AG10803 (cell line): ENCODE measurements at regions not wholly inside any gene's neighbourhood (a gene's known extent, or its start where the extent isn't known, plus 50 kb on each side); places are given as distances from the start of the nearest gene placed in this dataset.
"Not testable (repeated sequence)": the region's sequence is repeated elsewhere in the genome, so short reads cannot be mapped to it uniquely, and the experiment has no call there.

Experiments used
- DNase-seq: peaks from one replicate; pipeline ENCODE4 v3.0.0; 2010; ENCODE audit warnings: low read depth
- H3K4me3 ChIP-seq: 2 replicates; pipeline ENCODE4 v1.5.1; 2011; ENCODE audit warnings: mild to moderate bottlenecking, low read length, control low read depth
- CTCF ChIP-seq: conservative IDR thresholded peaks from 2 replicates; pipeline ENCODE4 v1.5.1; 2011; ENCODE audit warnings: mild to moderate bottlenecking, low read length, control low read depth, inconsistent platforms

DNA sequence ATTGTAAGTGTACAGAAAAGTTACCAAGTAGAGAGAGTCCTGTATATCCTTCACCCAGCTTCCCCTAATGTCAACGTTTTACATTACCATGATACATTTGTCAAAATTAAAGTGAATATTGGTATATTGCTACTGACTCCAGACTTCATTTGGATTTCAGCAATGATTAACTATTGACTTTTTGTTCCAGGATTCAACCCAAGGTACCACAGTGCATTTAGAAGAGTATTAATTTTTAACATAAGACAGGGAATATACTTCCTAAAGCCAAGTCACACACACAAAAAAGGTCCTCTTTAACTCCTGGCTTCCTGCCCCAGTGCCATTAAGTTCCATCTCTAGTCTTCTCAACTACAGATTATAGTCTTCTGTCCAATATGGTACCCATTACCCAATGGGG lies 75.5 kb upstream of the RBM19 start:
- no peak overlapping the region for H3K4me3 ChIP-seq
- TF ChIP-seq CTCF = no peak

GRCh38 chr12:114041136-114041535 lies 75.0 kb upstream of the RBM19 start:
- DNase-seq = no peak
- TF ChIP-seq CTCF = no peak
- no peak overlapping the region for H3K4me3 ChIP-seq

More for the DNA sequence above, 75.5 kb upstream of the RBM19 start:
- DNase-seq = no peak

GRCh38 chr12:114038962-114039361 lies 72.8 kb upstream of the RBM19 start:
- DNase-seq = no peak
- H3K4me3 ChIP-seq = no peak overlapping the region
- TF ChIP-seq CTCF = no peak

DNA sequence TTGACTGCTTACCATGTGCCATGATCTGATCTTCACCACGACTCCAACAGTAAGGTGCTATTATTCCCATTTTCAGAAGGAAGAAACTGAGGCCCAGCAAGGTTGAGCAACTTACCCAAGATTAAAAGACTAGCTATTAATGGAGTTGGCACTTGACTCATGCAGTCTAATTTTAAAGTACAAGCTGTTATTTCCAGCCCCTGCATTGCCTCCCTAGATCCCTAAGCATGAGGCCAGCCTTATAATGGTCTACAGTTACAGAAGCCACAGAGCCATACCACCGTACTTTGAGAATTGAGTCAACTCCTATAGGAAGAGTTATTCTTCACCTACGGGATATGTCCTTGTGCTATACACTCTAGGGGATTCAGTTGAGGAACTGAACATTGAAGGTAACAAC lies 66.7 kb upstream of the RBM19 start:
- no peak for DNase-seq
- H3K4me3 ChIP-seq = no peak overlapping the region
- TF ChIP-seq CTCF = no peak

DNA sequence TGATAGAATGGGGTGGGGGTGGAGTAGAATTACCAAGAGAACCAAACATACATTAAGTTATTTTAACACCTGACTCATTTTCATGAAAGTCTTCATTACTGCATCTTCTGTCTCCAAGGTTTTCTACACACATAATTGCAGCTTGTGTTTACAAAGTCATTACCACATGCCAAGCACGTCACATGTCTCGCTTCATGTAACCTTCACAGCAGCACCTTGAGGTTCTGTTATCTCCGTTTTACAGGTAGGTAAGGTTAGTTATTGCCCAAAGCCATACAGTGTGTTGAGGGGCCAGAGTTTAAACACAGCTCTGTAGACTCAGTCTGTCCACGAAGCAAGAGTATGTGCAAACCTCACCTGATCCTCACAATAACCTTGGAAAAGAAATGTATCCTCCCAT lies 64.3 kb upstream of the RBM19 start:
- DNase-seq = no peak
- no peak overlapping the region for H3K4me3 ChIP-seq
- TF ChIP-seq CTCF = no peak

GRCh38 chr12:114026805-114027204 lies 60.7 kb upstream of the RBM19 start:
- DNase-seq = no peak
- no peak for TF ChIP-seq CTCF
- H3K4me3 ChIP-seq = no peak overlapping the region

- H3K4me3 ChIP-seq = no peak overlapping the region
- no peak for TF ChIP-seq CTCF
- DNase-seq = no peak
These were observed 59.8 kb upstream of the RBM19 start for GRCh38 chr12:114025935-114026334.

DNA sequence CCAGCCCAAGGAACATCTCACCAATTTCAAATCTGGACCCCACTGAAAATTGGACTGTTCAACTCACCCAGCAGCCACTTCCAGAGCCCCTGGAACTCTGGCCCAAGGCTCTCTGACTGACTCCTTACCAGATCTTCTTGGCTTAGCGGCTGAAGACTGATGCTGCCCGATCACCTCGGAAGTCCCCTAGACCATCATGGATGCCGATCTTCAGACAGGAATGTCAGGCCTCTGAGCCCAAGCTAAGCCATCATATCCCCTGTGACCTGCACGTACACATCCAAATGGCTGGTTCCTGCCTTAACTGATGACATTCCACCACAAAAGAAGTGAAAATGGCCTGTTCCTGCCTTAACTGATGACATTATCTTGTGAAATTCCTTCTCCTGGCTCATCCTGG lies 56.0 kb upstream of the RBM19 start:
- not testable (repeated sequence) for DNase-seq, H3K4me3 ChIP-seq
